ENCODE measurements at regions not wholly inside any gene's neighbourhood (a gene's known extent, or its start where the extent isn't known, plus 50 kb on each side); places are given as distances from the start of the nearest gene placed in this dataset.

GRCh38 chr2:177108890-177109289 is 103.7 kb upstream of the HNRNPA3 start:
- no peak for DNase-seq (ENCODE audit: low read depth)
- no peak overlapping the region for H3K4me3 ChIP-seq (ENCODE audit: low read depth, low read length)
- in situ Hi-C loops (cut with HindIII; ENCODE audit: low sequenced_read_pairs) = no loop called here
- no peak for TF ChIP-seq CTCF (IDR thresholded peaks at IDR 0.05; ENCODE audit: low read depth, low read length, missing control alignments)

- DNase-seq (ENCODE audit: low read depth) = no peak
- no peak overlapping the region for H3K4me3 ChIP-seq (ENCODE audit: low read depth, low read length)
- in situ Hi-C loops (cut with HindIII; ENCODE audit: low sequenced_read_pairs) = loop anchor here (5.0 kb wide), 1 partner anchor 67 kb away; no protein-coding TSS in a partner anchor
- TF ChIP-seq CTCF (IDR thresholded peaks at IDR 0.05; ENCODE audit: low read depth, low read length, missing control alignments) = no peak
Observed at GRCh38 chr2:177114712-177115111, 97.9 kb upstream of the HNRNPA3 start.

- DNase-seq (ENCODE audit: low read depth) = no peak
- TF ChIP-seq CTCF (IDR thresholded peaks at IDR 0.05; ENCODE audit: low read depth, low read length, missing control alignments) = no peak
- no peak overlapping the region for H3K4me3 ChIP-seq (ENCODE audit: low read depth, low read length)
- in situ Hi-C loops (cut with HindIII; ENCODE audit: low sequenced_read_pairs) = no loop called here
Observed at GRCh38 chr2:177117755-177118154, 94.8 kb upstream of the HNRNPA3 start.

GRCh38 chr2:177118636-177119035 is 94.0 kb upstream of the HNRNPA3 start:
- DNase-seq (ENCODE audit: low read depth) = no peak
- no peak overlapping the region for H3K4me3 ChIP-seq (ENCODE audit: low read depth, low read length)
- TF ChIP-seq CTCF (IDR thresholded peaks at IDR 0.05; ENCODE audit: low read depth, low read length, missing control alignments) = no peak
- in situ Hi-C loops (cut with HindIII; ENCODE audit: low sequenced_read_pairs) = no loop called here

GRCh38 chr2:177119099-177119498 is 93.5 kb upstream of the HNRNPA3 start:
- no peak for TF ChIP-seq CTCF (IDR thresholded peaks at IDR 0.05; ENCODE audit: low read depth, low read length, missing control alignments)
- no peak for DNase-seq (ENCODE audit: low read depth)
- in situ Hi-C loops (cut with HindIII; ENCODE audit: low sequenced_read_pairs) = no loop called here

GRCh38 chr2:177123048-177123447 is 89.5 kb upstream of the HNRNPA3 start:
- no peak overlapping the region for H3K4me3 ChIP-seq (ENCODE audit: low read depth, low read length)
- no peak for DNase-seq (ENCODE audit: low read depth)
- no peak for TF ChIP-seq CTCF (IDR thresholded peaks at IDR 0.05; ENCODE audit: low read depth, low read length, missing control alignments)
- in situ Hi-C loops (cut with HindIII; ENCODE audit: low sequenced_read_pairs) = no loop called here

More at GRCh38 chr2:177119099-177119498, 93.5 kb upstream of the HNRNPA3 start:
- no peak overlapping the region for H3K4me3 ChIP-seq (ENCODE audit: low read depth, low read length)

GRCh38 chr2:177124371-177124770 is 88.2 kb upstream of the HNRNPA3 start:
- no peak for TF ChIP-seq CTCF (IDR thresholded peaks at IDR 0.05; ENCODE audit: low read depth, low read length, missing control alignments)
- no peak for DNase-seq (ENCODE audit: low read depth)

More at GRCh38 chr2:177124371-177124770, 88.2 kb upstream of the HNRNPA3 start:
- in situ Hi-C loops (cut with HindIII; ENCODE audit: low sequenced_read_pairs) = no loop called here
- H3K4me3 ChIP-seq (ENCODE audit: low read depth, low read length) = no peak overlapping the region

Measured in astrocyte of the cerebellum (primary cell).